Lower leg skin (tissue), 3 donors: ENCODE measurements at regions not wholly inside any gene's neighbourhood (a gene's known extent, or its start where the extent isn't known, plus 50 kb on each side); places are given as distances from the start of the nearest gene placed in this dataset.

Source experiments
- CTCF ChIP-seq, 3 donors: fragments of 450-650 bp; IDR thresholded peaks; one replicate each; pipeline ENCODE4 v1.5.1; 2016; ENCODE audit warnings: antibody characterized with exemption in 3 of 3, mild to moderate bottlenecking in 3 of 3, moderate library complexity in 2 of 3
- POLR2A ChIP-seq, 2 donors: fragments of 450-650 bp; IDR thresholded peaks; one replicate each; pipeline ENCODE4 v1.6.1; 2016 to 2017; ENCODE audit warnings: antibody characterized with exemption in 2 of 2, mild to moderate bottlenecking in 1 of 2, moderate library complexity in 1 of 2

GRCh38 chr2:155424518-155424917, 726.0 kb downstream of the KCNJ3 start:
- TF ChIP-seq POLR2A (IDR thresholded peaks at IDR 0.05) (no peak), CTCF (IDR thresholded peaks at IDR 0.05) (no peak)
